SK-N-SH treated with all-trans-retinoic acid at 6 μM for 48 hours (cell line): ENCODE measurements at regions not wholly inside any gene's neighbourhood (a gene's known extent, or its start where the extent isn't known, plus 50 kb on each side); places are given as distances from the start of the nearest gene placed in this dataset.

Experiments used
- ESRRG ChIP-seq: fragments of 250-450 bp; sonication (Bioruptor Pico); IDR thresholded peaks from 2 replicates; pipeline ENCODE4 v1.6.1; 2021; ENCODE audit warnings: mild to moderate bottlenecking
- GLIS3 ChIP-seq: fragments of 250-450 bp; sonication (Bioruptor Pico); IDR thresholded peaks from 2 replicates; pipeline ENCODE4 v1.5.0; 2020; ENCODE audit warnings: mild to moderate bottlenecking, moderate library complexity
- OSR1 ChIP-seq: fragments of 250-450 bp; sonication (Bioruptor Pico); IDR thresholded peaks from 2 replicates; pipeline ENCODE4 v1.8.0; 2022; ENCODE audit warnings: moderate library complexity, mild to moderate bottlenecking, inconsistent platforms
- RARB ChIP-seq: fragments of 250-450 bp; sonication (Bioruptor Pico); IDR thresholded peaks from 2 replicates; pipeline ENCODE4 v1.8.0; 2021; ENCODE audit warnings: mild to moderate bottlenecking, moderate library complexity
- SNAI2 ChIP-seq: fragments of 250-450 bp; sonication (Bioruptor Pico); IDR thresholded peaks from 2 replicates; pipeline ENCODE4 v1.5.0; 2020; ENCODE audit warnings: mild to moderate bottlenecking, moderate library complexity
- ZC3H10 ChIP-seq: fragments of 250-450 bp; sonication (Bioruptor Pico); IDR thresholded peaks from 2 replicates; pipeline ENCODE4 v1.5.1; 2021; ENCODE audit warnings: mild to moderate bottlenecking, moderate library complexity
- ZFP30 ChIP-seq: fragments of 450-650 bp; formaldehyde crosslinking; IDR thresholded peaks from 2 replicates; pipeline ENCODE4 v1.5.0; 2022; ENCODE audit warnings: mild to moderate bottlenecking, moderate library complexity
- ZNF70 ChIP-seq: fragments of 450-650 bp; formaldehyde crosslinking; IDR thresholded peaks from 2 replicates; pipeline ENCODE4 v1.5.0; 2020; ENCODE audit warnings: mild to moderate bottlenecking, moderate library complexity
- TF ChIP-seq, protein P1 (sequence below): fragments of 250-450 bp; sonication (Bioruptor Pico); IDR thresholded peaks from 2 replicates; pipeline ENCODE4 v1.8.0; 2020; ENCODE audit warnings: mild to moderate bottlenecking, moderate library complexity, borderline replicate concordance
- TF ChIP-seq, protein P2 (sequence below): fragments of 250-450 bp; sonication (Bioruptor Pico); IDR thresholded peaks from 2 replicates; pipeline ENCODE4 v1.5.1; 2021; ENCODE audit warnings: mild to moderate bottlenecking, moderate library complexity
- TF ChIP-seq, protein P3 (sequence below): fragments of 250-450 bp; sonication (Bioruptor Pico); IDR thresholded peaks from 2 replicates; pipeline ENCODE4 v1.5.1; 2020; ENCODE audit warnings: low read depth, mild to moderate bottlenecking, moderate library complexity
- TF ChIP-seq, protein P4 (sequence below): fragments of 250-450 bp; sonication (Bioruptor Pico); IDR thresholded peaks from 2 replicates; pipeline ENCODE4 v1.8.0; 2021; ENCODE audit warnings: low read depth, mild to moderate bottlenecking, moderate library complexity, borderline replicate concordance

DNA sequence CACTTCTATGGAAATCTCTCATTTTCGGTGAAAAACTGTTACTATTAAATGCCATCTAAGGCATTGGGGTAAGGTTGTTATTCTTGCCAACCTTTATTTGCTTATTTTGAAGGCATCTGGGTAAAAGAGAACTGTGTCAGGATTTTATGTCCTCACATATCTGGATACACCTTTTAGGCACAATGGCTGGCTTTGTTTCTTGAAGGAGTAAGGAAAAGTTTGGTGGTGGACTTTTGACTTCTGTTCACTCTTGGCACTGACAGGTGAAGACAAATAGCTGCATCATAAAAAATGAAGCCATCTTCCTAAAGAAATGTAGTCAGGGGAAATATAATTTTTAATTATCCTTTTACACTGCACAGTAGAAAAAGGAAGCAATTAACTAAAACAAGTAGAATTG lies 310.0 kb downstream of the CNTN3 start:
- TF ChIP-seq, protein P1, sequence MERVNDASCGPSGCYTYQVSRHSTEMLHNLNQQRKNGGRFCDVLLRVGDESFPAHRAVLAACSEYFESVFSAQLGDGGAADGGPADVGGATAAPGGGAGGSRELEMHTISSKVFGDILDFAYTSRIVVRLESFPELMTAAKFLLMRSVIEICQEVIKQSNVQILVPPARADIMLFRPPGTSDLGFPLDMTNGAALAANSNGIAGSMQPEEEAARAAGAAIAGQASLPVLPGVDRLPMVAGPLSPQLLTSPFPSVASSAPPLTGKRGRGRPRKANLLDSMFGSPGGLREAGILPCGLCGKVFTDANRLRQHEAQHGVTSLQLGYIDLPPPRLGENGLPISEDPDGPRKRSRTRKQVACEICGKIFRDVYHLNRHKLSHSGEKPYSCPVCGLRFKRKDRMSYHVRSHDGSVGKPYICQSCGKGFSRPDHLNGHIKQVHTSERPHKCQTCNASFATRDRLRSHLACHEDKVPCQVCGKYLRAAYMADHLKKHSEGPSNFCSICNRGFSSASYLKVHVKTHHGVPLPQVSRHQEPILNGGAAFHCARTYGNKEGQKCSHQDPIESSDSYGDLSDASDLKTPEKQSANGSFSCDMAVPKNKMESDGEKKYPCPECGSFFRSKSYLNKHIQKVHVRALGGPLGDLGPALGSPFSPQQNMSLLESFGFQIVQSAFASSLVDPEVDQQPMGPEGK (CRISPR knock-in tag) = no peak
- TF ChIP-seq ZC3H10 (CRISPR knock-in tag) = no peak
- TF ChIP-seq ZFP30 (CRISPR knock-in tag) = no peak
- no peak for TF ChIP-seq RARB (CRISPR knock-in tag)
- TF ChIP-seq, protein P2, sequence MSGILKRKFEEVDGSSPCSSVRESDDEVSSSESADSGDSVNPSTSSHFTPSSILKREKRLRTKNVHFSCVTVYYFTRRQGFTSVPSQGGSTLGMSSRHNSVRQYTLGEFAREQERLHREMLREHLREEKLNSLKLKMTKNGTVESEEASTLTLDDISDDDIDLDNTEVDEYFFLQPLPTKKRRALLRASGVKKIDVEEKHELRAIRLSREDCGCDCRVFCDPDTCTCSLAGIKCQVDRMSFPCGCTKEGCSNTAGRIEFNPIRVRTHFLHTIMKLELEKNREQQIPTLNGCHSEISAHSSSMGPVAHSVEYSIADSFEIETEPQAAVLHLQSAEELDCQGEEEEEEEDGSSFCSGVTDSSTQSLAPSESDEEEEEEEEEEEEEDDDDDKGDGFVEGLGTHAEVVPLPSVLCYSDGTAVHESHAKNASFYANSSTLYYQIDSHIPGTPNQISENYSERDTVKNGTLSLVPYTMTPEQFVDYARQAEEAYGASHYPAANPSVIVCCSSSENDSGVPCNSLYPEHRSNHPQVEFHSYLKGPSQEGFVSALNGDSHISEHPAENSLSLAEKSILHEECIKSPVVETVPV = no peak
- TF ChIP-seq, protein P3, sequence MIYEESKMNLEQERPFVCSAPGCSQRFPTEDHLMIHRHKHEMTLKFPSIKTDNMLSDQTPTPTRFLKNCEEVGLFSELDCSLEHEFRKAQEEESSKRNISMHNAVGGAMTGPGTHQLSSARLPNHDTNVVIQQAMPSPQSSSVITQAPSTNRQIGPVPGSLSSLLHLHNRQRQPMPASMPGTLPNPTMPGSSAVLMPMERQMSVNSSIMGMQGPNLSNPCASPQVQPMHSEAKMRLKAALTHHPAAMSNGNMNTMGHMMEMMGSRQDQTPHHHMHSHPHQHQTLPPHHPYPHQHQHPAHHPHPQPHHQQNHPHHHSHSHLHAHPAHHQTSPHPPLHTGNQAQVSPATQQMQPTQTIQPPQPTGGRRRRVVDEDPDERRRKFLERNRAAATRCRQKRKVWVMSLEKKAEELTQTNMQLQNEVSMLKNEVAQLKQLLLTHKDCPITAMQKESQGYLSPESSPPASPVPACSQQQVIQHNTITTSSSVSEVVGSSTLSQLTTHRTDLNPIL (CRISPR knock-in tag) = no peak
- no peak for TF ChIP-seq ESRRG (CRISPR knock-in tag)
- TF ChIP-seq, protein P4, sequence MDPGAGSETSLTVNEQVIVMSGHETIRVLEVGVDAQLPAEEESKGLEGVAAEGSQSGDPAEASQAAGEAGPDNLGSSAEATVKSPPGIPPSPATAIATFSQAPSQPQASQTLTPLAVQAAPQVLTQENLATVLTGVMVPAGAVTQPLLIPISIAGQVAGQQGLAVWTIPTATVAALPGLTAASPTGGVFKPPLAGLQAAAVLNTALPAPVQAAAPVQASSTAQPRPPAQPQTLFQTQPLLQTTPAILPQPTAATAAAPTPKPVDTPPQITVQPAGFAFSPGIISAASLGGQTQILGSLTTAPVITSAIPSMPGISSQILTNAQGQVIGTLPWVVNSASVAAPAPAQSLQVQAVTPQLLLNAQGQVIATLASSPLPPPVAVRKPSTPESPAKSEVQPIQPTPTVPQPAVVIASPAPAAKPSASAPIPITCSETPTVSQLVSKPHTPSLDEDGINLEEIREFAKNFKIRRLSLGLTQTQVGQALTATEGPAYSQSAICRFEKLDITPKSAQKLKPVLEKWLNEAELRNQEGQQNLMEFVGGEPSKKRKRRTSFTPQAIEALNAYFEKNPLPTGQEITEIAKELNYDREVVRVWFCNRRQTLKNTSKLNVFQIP (CRISPR knock-in tag) = no peak
- no peak for TF ChIP-seq GLIS3 (CRISPR knock-in tag)
- TF ChIP-seq SNAI2 (CRISPR knock-in tag) = no peak
- TF ChIP-seq OSR1 (CRISPR knock-in tag) = no peak
- no peak for TF ChIP-seq ZNF70 (CRISPR knock-in tag)
